Osteoblast (primary cell): ENCODE measurements at regions not wholly inside any gene's neighbourhood (a gene's known extent, or its start where the extent isn't known, plus 50 kb on each side); places are given as distances from the start of the nearest gene placed in this dataset.

ENCODE experiments used
- DNase-seq: peaks from one replicate; pipeline ENCODE4 v3.0.0; 2011; ENCODE audit warnings: low spot score, mixed read lengths; ENCODE audit not compliant: insufficient read length; ENCODE audit errors: missing footprints
- H2AFZ ChIP-seq: 2 replicates; pipeline ENCODE4 v1.6.0; 2011; ENCODE audit warnings: mild to moderate bottlenecking, low read length
- H3K27ac ChIP-seq: 2 replicates; pipeline ENCODE4 v1.5.1; 2011; ENCODE audit warnings: mild to moderate bottlenecking, low read depth, low read length, moderate library complexity
- H3K27me3 ChIP-seq: 2 replicates; pipeline ENCODE4 v1.6.0; 2012; ENCODE audit warnings: mild to moderate bottlenecking, control low read depth, inconsistent platforms, low read length, moderate library complexity; ENCODE audit not compliant: insufficient read depth
- H3K36me3 ChIP-seq: 2 replicates; pipeline ENCODE4 v1.5.1; 2011; ENCODE audit warnings: mild to moderate bottlenecking, low read length, control low read depth, moderate library complexity; ENCODE audit not compliant: insufficient read depth
- H3K4me1 ChIP-seq: 2 replicates; pipeline ENCODE4 v1.5.1; 2011; ENCODE audit warnings: mild to moderate bottlenecking, low read length, control low read depth, moderate library complexity; ENCODE audit not compliant: insufficient read depth
- H3K4me2 ChIP-seq: 2 replicates; pipeline ENCODE4 v1.6.0; 2011; ENCODE audit warnings: mild to moderate bottlenecking, low read length; ENCODE audit not compliant: insufficient read depth
- H3K4me3 ChIP-seq: fragments of 200-600 bp; sonication (generic); 3 replicates; pipeline ENCODE4 v1.5.1; 2012; ENCODE audit warnings: mild to moderate bottlenecking, low read length, inconsistent platforms; ENCODE audit not compliant: insufficient read depth
- H3K79me2 ChIP-seq: 2 replicates; pipeline ENCODE4 v1.6.0; 2012; ENCODE audit warnings: mild to moderate bottlenecking, low read length, control low read depth, inconsistent platforms; ENCODE audit not compliant: insufficient read depth
- H3K9me3 ChIP-seq: 2 replicates; pipeline ENCODE4 v1.5.1; 2011; ENCODE audit warnings: low read depth, low read length, control low read depth
- H4K20me1 ChIP-seq: 2 replicates; pipeline ENCODE4 v1.6.0; 2012; ENCODE audit warnings: mild to moderate bottlenecking, low read length, control low read depth; ENCODE audit not compliant: insufficient read depth
- CTCF ChIP-seq: IDR thresholded peaks from 2 replicates; pipeline ENCODE4 v1.5.1; 2011; ENCODE audit warnings: mild to moderate bottlenecking, low read depth, low read length, moderate library complexity; ENCODE audit errors: extremely low read depth

- no peaks in the 10 kb centered on the region for H4K20me1 ChIP-seq
- no peaks in the 10 kb centered on the region for H3K36me3 ChIP-seq
- no peaks in the 10 kb centered on the region for H3K79me2 ChIP-seq
- H3K4me3 ChIP-seq = no peak overlapping the region
- peak overlapping the region; percentile 31 for H3K27ac ChIP-seq
- peaks cover 63% of the 10 kb centered on the region for H3K4me1 ChIP-seq
- H2AFZ ChIP-seq = no peak overlapping the region
- no peaks in the 10 kb centered on the region for H3K9me3 ChIP-seq
- H3K27me3 ChIP-seq = no peaks in the 10 kb centered on the region
- DNase-seq = no peak
- no peak for TF ChIP-seq CTCF
- no peak overlapping the region for H3K4me2 ChIP-seq
Measured at GRCh38 chr4:53713767-53714166, 122.5 kb upstream of the LNX1 start.

GRCh38 chr4:53713296-53713695 lies 122.0 kb upstream of the LNX1 start:
- peak; percentile 1 for DNase-seq
- H3K27ac ChIP-seq = peak overlapping the region; percentile 31

GRCh38 chr4:53712408-53713020 lies 121.2 kb upstream of the LNX1 start:
- peaks cover 60% of the 10 kb centered on the region for H3K4me1 ChIP-seq

More at GRCh38 chr4:53713296-53713695, 122.0 kb upstream of the LNX1 start:
- peaks cover 63% of the 10 kb centered on the region for H3K4me1 ChIP-seq
- H4K20me1 ChIP-seq = no peaks in the 10 kb centered on the region
- H3K79me2 ChIP-seq = no peaks in the 10 kb centered on the region
- H2AFZ ChIP-seq = no peak overlapping the region
- no peak overlapping the region for H3K4me3 ChIP-seq
- H3K9me3 ChIP-seq = no peaks in the 10 kb centered on the region
- H3K27me3 ChIP-seq = no peaks in the 10 kb centered on the region
- TF ChIP-seq CTCF = no peak
- H3K4me2 ChIP-seq = no peak overlapping the region
- H3K36me3 ChIP-seq = no peaks in the 10 kb centered on the region

GRCh38 chr4:53711926-53712325 lies 120.6 kb upstream of the LNX1 start:
- Histone ChIP-seq H4K20me1 (no peaks in the 10 kb centered on the region), H3K4me3 (no peak overlapping the region), H3K79me2 (no peaks in the 10 kb centered on the region), H3K4me2 (no peak overlapping the region), H3K36me3 (no peaks in the 10 kb centered on the region), H3K27ac (peak overlapping the region; percentile 50), H3K4me1 (peaks cover 55% of the 10 kb centered on the region), H2AFZ (peak overlapping the region; percentile 32), H3K27me3 (no peaks in the 10 kb centered on the region), H3K9me3 (no peaks in the 10 kb centered on the region)
- peak; percentile 12 for TF ChIP-seq CTCF
- peak; percentile 8 for DNase-seq

More at GRCh38 chr4:53712408-53713020, 121.2 kb upstream of the LNX1 start:
- Histone ChIP-seq H3K36me3 (no peaks in the 10 kb centered on the region), H3K4me3 (no peak overlapping the region), H3K79me2 (no peaks in the 10 kb centered on the region), H2AFZ (no peak overlapping the region), H4K20me1 (no peaks in the 10 kb centered on the region), H3K27ac (peak overlapping the region; percentile 50), H3K4me2 (no peak overlapping the region), H3K27me3 (no peaks in the 10 kb centered on the region), H3K9me3 (no peaks in the 10 kb centered on the region)
- no peak for DNase-seq
- no peak for TF ChIP-seq CTCF
